H1 (cell line): ENCODE measurements at regions not wholly inside any gene's neighbourhood (a gene's known extent, or its start where the extent isn't known, plus 50 kb on each side); places are given as distances from the start of the nearest gene placed in this dataset.
A peak's percentile ranks its signal among the peaks of the same experiment; 100 is the strongest.

Experiments used
- CTCF ChIA-PET: fragments of 300-600 bp; sonication (Branson Sonifier 250); formaldehyde crosslinking; loops from one replicate; lab custom pipeline; 2021; ENCODE audit not compliant: partially characterized antibody; lab: Charles Lee
- POLR2A ChIA-PET: fragments of 300-600 bp; sonication (Branson Sonifier 250); formaldehyde crosslinking; loops from one replicate; lab custom pipeline; 2021; ENCODE audit warnings: inconsistent platforms; ENCODE audit not compliant: partially characterized antibody; lab: Charles Lee
- DNase-seq, 2 experiments: peaks; one replicate each; pipeline versions ENCODE4 v3.0.0 to v3.0.0-alpha.2; 2010 to 2022; ENCODE audit warnings: low spot score in 2 of 2, low read depth in 1 of 2, mixed read lengths in 1 of 2
- FAIRE-seq: peaks from 2 replicates; lab custom pipeline; 2011; peaks lifted over from hg19 to GRCh38; lab: Jason Lieb, UNC
- H2AFZ ChIP-seq: 2 replicates; pipeline ENCODE4 v1.8.1; 2012; ENCODE audit warnings: low read length, inconsistent platforms
- H2AK5ac ChIP-seq: 2 replicates; pipeline ENCODE4 v1.6.1; 2013; ENCODE audit warnings: low read depth, low read length
- H2BK120ac ChIP-seq: replicated peaks from 2 replicates; pipeline ENCODE3; 2013; ENCODE audit warnings: low read depth, low read length, inconsistent platforms
- H2BK12ac ChIP-seq: 2 replicates; pipeline ENCODE4 v1.6.1; 2013; ENCODE audit warnings: low read depth, low read length
- H2BK15ac ChIP-seq: 2 replicates; pipeline ENCODE4 v1.6.1; 2013; ENCODE audit warnings: low read length
- H2BK20ac ChIP-seq: 2 replicates; pipeline ENCODE4 v1.6.1; 2013; ENCODE audit warnings: low read length
- H2BK5ac ChIP-seq: 2 replicates; pipeline ENCODE4 v1.6.1; 2013; ENCODE audit warnings: low read depth, low read length
- H3K14ac ChIP-seq: 2 replicates; pipeline ENCODE4 v1.6.1; 2013; ENCODE audit warnings: inconsistent platforms; ENCODE audit not compliant: insufficient read length
- H3K18ac ChIP-seq: 2 replicates; pipeline ENCODE4 v1.6.1; 2013; ENCODE audit warnings: low read length; ENCODE audit errors: extremely low read depth
- H3K23ac ChIP-seq: 2 replicates; pipeline ENCODE4 v1.6.1; 2013; ENCODE audit warnings: inconsistent platforms; ENCODE audit not compliant: insufficient read length
- H3K23me2 ChIP-seq: 2 replicates; pipeline ENCODE4 v1.6.1; 2013; ENCODE audit warnings: low read depth, low read length
- H3K27ac ChIP-seq: 2 replicates; pipeline ENCODE4 v1.6.1; 2011; ENCODE audit warnings: low read depth, low read length, inconsistent platforms
- H3K27me3 ChIP-seq, 4 experiments: replicated peaks in 1 of 4; 1 replicate in 1 of 4; 2 replicates in 3 of 4; pipeline versions ENCODE4 v1.6.1 to v1.8.1; 2011 to 2013; ENCODE audit warnings: low read length in 3 of 4, mild to moderate bottlenecking in 3 of 4, inconsistent platforms in 2 of 4, mixed read lengths in 2 of 4, moderate library complexity in 1 of 4; ENCODE audit not compliant: control insufficient read depth in 3 of 4, insufficient read depth in 3 of 4; ENCODE audit errors: extremely low read depth in 1 of 4
- H3K36me3 ChIP-seq, 4 experiments: 2 replicates each; pipeline versions ENCODE4 v1.6.1 to v1.8.1; 2011 to 2013; ENCODE audit warnings: mild to moderate bottlenecking in 4 of 4, low read length in 3 of 4, moderate library complexity in 2 of 4, control low read depth in 1 of 4, inconsistent platforms in 1 of 4; ENCODE audit not compliant: insufficient read depth in 4 of 4, control insufficient read depth in 2 of 4
- H3K4ac ChIP-seq: replicated peaks from 2 replicates; pipeline ENCODE3; 2013; ENCODE audit warnings: low read length, low read depth, mixed read lengths, inconsistent platforms; ENCODE audit not compliant: insufficient read length
- H3K4me1 ChIP-seq, 4 experiments: replicated peaks in 1 of 4; 1 replicate in 1 of 4; 2 replicates in 3 of 4; pipeline versions ENCODE4 v1.6.1 to v1.8.1; 2011 to 2013; ENCODE audit warnings: low read length in 3 of 4, inconsistent platforms in 2 of 4, mixed read lengths in 1 of 4; ENCODE audit not compliant: insufficient read depth in 4 of 4, control insufficient read depth in 3 of 4
- H3K4me2 ChIP-seq, 2 experiments: 2 replicates each; pipeline versions ENCODE4 v1.6.1 to v1.8.1; 2011 to 2013; ENCODE audit warnings: low read depth in 2 of 2, low read length in 2 of 2, control low read depth in 1 of 2, inconsistent platforms in 1 of 2, mild to moderate bottlenecking in 1 of 2; ENCODE audit not compliant: insufficient read depth in 1 of 2
- H3K4me3 ChIP-seq, 4 experiments: fragments of 200-600, 300-600 bp in 1 of 4; sonication (generic), shearing (Covaris generic), sonication (Bioruptor Twin) in 1 of 4; 2 replicates each; pipeline versions ENCODE4 v1.5.1 to v1.8.1; 2011 to 2016; ENCODE audit warnings: low read length in 4 of 4, low read depth in 3 of 4, control low read depth in 2 of 4, inconsistent platforms in 2 of 4, mild to moderate bottlenecking in 2 of 4, mixed read lengths in 1 of 4, moderate library complexity in 1 of 4; ENCODE audit not compliant: insufficient read depth in 2 of 4; ENCODE audit errors: extremely low read depth in 1 of 4
- H3K56ac ChIP-seq: replicated peaks from 2 replicates; pipeline ENCODE3; 2013; ENCODE audit warnings: low read depth, mild to moderate bottlenecking, mixed read lengths, low read length, inconsistent platforms; ENCODE audit not compliant: insufficient read length
- H3K79me1 ChIP-seq: 2 replicates; pipeline ENCODE4 v1.6.1; 2013; ENCODE audit warnings: low read depth, low read length, control low read depth
- H3K79me2 ChIP-seq, 2 experiments: 2 replicates each; pipeline versions ENCODE4 v1.6.1 to v1.8.1; 2012 to 2013; ENCODE audit warnings: low read length in 2 of 2, mild to moderate bottlenecking in 2 of 2, inconsistent platforms in 1 of 2; ENCODE audit not compliant: insufficient read depth in 2 of 2, control insufficient read depth in 1 of 2
- H3K9ac ChIP-seq, 4 experiments: replicated peaks in 1 of 4; 1 replicate in 1 of 4; 2 replicates in 3 of 4; pipeline versions ENCODE4 v1.6.1 to v1.8.1; 2011 to 2013; ENCODE audit warnings: low read depth in 3 of 4, low read length in 3 of 4, control low read depth in 2 of 4, mild to moderate bottlenecking in 2 of 4, moderate library complexity in 2 of 4, inconsistent platforms in 1 of 4; ENCODE audit errors: extremely low read depth in 1 of 4
- H3K9me3 ChIP-seq, 2 experiments: 2 replicates each; pipeline versions ENCODE4 v1.6.1 to v1.8.1; 2012 to 2013; ENCODE audit warnings: mild to moderate bottlenecking in 2 of 2, moderate library complexity in 2 of 2, control low read depth in 1 of 2, inconsistent platforms in 1 of 2, low read depth in 1 of 2, low read length in 1 of 2, mixed read lengths in 1 of 2; ENCODE audit not compliant: insufficient read depth in 2 of 2
- H4K20me1 ChIP-seq, 2 experiments: replicated peaks in 1 of 2; 2 replicates each; pipeline versions ENCODE3 to v1.8.1; 2011 to 2013; ENCODE audit warnings: inconsistent platforms in 2 of 2, low read length in 2 of 2, mild to moderate bottlenecking in 1 of 2; ENCODE audit not compliant: insufficient read depth in 2 of 2, control insufficient read depth in 1 of 2
- H4K5ac ChIP-seq: 2 replicates; pipeline ENCODE4 v1.6.1; 2013; ENCODE audit warnings: low read length, low read depth, mixed read lengths, inconsistent platforms; ENCODE audit not compliant: insufficient read length
- H4K8ac ChIP-seq: 2 replicates; pipeline ENCODE4 v1.8.0; 2013; ENCODE audit warnings: mild to moderate bottlenecking, moderate library complexity, low read length, inconsistent platforms; ENCODE audit not compliant: insufficient read depth; ENCODE audit errors: extremely low read depth
- H4K91ac ChIP-seq: replicated peaks from 2 replicates; pipeline ENCODE3; 2013; ENCODE audit warnings: low read length, mixed read lengths, inconsistent platforms; ENCODE audit not compliant: insufficient read length
- WGBS, 2 experiments: shearing (Covaris generic) in 1 of 2; methylation state at CpG; one replicate each; pipeline versions ENCODE4 v1.1.6 to v1.1.7; 2013 to 2015; ENCODE audit warnings: low lambda C conversion rate in 2 of 2, mixed read lengths in 2 of 2, inconsistent platforms in 1 of 2, low coverage in 1 of 2, missing lambda C conversion rate in 1 of 2; ENCODE audit not compliant: insufficient replicate concordance in 2 of 2, insufficient coverage in 1 of 2, insufficient read length in 1 of 2; ENCODE audit errors: extremely low coverage in 1 of 2, missing lambda C conversion rate in 1 of 2; 5-methylcytosine and 5-hydroxymethylcytosine counted together

DNA sequence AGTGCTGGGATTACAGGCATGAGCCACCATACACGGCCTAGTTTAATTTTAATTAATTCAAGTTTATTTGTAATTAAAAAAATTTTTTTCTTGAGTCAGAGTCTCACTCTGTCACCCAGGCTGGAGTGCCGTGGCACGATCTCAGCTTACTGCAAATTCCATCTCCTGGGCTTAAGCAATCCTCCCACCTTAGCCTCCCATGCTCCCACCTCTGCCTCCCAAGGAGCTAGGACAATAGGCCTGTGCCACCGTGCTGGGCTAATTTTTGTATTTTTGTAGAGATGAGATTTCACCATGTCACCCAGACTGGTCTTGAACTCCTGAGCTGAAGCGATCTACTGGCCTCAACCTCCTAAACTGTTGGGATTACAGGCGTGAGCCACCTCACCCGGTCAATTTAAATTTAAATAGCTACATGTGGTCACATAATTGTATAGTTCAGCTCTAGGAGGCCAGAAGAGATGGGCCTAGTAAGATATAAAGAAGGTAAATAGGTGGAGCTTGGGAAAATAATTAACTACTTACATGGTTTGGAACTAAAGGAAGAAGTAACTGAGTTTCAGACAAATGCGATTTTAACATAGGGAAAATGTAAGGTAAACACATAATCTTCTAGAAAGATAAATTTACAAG lies 220.0 kb upstream of the CITED2 start:
- Histone ChIP-seq H3K36me3 (no peaks in the 10 kb centered on the region), H3K27ac (no peak overlapping the region)
- WGBS, 2 experiments: 89% methylated on average over 8 of the region's 8 CpGs; no CpG with 5 or more reads in 1 of the 2 experiments

More for the DNA sequence above, 220.0 kb upstream of the CITED2 start:
- H3K9ac ChIP-seq: no peak overlapping the region; a peak in 1 of 7 replicates
- no peak overlapping the region for H4K8ac ChIP-seq
- no peaks in the 10 kb centered on the region for H4K20me1 ChIP-seq
- H2AK5ac ChIP-seq: no peak overlapping the region
- H3K23me2 ChIP-seq: no peaks in the 10 kb centered on the region
- H4K5ac ChIP-seq: no peak overlapping the region
- H2BK120ac ChIP-seq: no peak overlapping the region
- H3K23ac ChIP-seq: no peak overlapping the region
- no peaks in the 10 kb centered on the region for H3K79me2 ChIP-seq
- H3K27me3 ChIP-seq: no peaks in the 10 kb centered on the region
- H2BK5ac ChIP-seq: no peak overlapping the region
- no peak overlapping the region for H4K91ac ChIP-seq
- DNase-seq: no peak
- H3K4me3 ChIP-seq: no peak overlapping the region
- no peaks in the 10 kb centered on the region; a peak in 1 of 7 replicates for H3K4me1 ChIP-seq
- no peak overlapping the region for H2AFZ ChIP-seq
- H3K9me3 ChIP-seq: no peaks in the 10 kb centered on the region
- H3K79me1 ChIP-seq: no peaks in the 10 kb centered on the region
- no peak overlapping the region for H3K14ac ChIP-seq
- ChIA-PET POLR2A (interaction anchor here (0.8 kb wide), 1 partner anchor 219 kb away, joined by 3 read pairs; no protein-coding TSS in a partner anchor), CTCF (interaction anchor here (0.6 to 1.7 kb wide), 5 partner anchors 8 to 225 kb away, joined by 3 to 4 read pairs (median 3); no protein-coding TSS in a partner anchor)
- no peak overlapping the region for H2BK12ac ChIP-seq
- peak overlapping the region; percentile 53; the same call in 1 of the 2 replicates for H2BK15ac ChIP-seq
- H3K4ac ChIP-seq: no peak overlapping the region
- H3K18ac ChIP-seq: no peak overlapping the region
- H2BK20ac ChIP-seq: no peak overlapping the region
- no peak overlapping the region for H3K56ac ChIP-seq
- FAIRE-seq: no peak
- no peak overlapping the region for H3K4me2 ChIP-seq
